ENCODE measurements at regions not wholly inside any gene's neighbourhood (a gene's known extent, or its start where the extent isn't known, plus 50 kb on each side); places are given as distances from the start of the nearest gene placed in this dataset.

GRCh38 chr9:17870722-17871121 lies 291.9 kb downstream of the SH3GL2 start:
- TF ChIP-seq ZNF184 (CRISPR knock-in tag; IDR thresholded peaks at IDR 0.05) (no peak), ZNF274 (IDR thresholded peaks at IDR 0.05; ENCODE audit: borderline replicate concordance, low read depth, low read length) (no peak), ESRRA (IDR thresholded peaks at IDR 0.05; ENCODE audit: borderline replicate concordance, low read depth) (no peak), KAT7 (CRISPR knock-in tag; IDR thresholded peaks at IDR 0.05; ENCODE audit: borderline replicate concordance) (no peak), MXI1 (IDR thresholded peaks at IDR 0.05; ENCODE audit: low read depth, low read length) (no peak), CHD1 (IDR thresholded peaks at IDR 0.05; ENCODE audit: low read length) (no peak), FOXM1 (IDR thresholded peaks at IDR 0.05; ENCODE audit: low read depth) (no peak), FOXM1 (CRISPR knock-in tag; IDR thresholded peaks at IDR 0.05; ENCODE audit: low read depth) (no peak), ETV5 (CRISPR knock-in tag; IDR thresholded peaks at IDR 0.05; ENCODE audit: low read depth) (no peak), CTCF (IDR thresholded peaks at IDR 0.05 in 2 of 3, conservative IDR thresholded peaks at IDR 0.05 in 1 of 3; ENCODE audit: insufficient read depth in 2 of 3, low read depth in 1 of 3, low read length in 3 of 3) (no peak)
- TF ChIP-seq, protein P1, sequence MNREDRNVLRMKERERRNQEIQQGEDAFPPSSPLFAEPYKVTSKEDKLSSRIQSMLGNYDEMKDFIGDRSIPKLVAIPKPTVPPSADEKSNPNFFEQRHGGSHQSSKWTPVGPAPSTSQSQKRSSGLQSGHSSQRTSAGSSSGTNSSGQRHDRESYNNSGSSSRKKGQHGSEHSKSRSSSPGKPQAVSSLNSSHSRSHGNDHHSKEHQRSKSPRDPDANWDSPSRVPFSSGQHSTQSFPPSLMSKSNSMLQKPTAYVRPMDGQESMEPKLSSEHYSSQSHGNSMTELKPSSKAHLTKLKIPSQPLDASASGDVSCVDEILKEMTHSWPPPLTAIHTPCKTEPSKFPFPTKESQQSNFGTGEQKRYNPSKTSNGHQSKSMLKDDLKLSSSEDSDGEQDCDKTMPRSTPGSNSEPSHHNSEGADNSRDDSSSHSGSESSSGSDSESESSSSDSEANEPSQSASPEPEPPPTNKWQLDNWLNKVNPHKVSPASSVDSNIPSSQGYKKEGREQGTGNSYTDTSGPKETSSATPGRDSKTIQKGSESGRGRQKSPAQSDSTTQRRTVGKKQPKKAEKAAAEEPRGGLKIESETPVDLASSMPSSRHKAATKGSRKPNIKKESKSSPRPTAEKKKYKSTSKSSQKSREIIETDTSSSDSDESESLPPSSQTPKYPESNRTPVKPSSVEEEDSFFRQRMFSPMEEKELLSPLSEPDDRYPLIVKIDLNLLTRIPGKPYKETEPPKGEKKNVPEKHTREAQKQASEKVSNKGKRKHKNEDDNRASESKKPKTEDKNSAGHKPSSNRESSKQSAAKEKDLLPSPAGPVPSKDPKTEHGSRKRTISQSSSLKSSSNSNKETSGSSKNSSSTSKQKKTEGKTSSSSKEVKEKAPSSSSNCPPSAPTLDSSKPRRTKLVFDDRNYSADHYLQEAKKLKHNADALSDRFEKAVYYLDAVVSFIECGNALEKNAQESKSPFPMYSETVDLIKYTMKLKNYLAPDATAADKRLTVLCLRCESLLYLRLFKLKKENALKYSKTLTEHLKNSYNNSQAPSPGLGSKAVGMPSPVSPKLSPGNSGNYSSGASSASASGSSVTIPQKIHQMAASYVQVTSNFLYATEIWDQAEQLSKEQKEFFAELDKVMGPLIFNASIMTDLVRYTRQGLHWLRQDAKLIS (CRISPR knock-in tag; IDR thresholded peaks at IDR 0.05), result no peak
- TF ChIP-seq, protein P2, sequence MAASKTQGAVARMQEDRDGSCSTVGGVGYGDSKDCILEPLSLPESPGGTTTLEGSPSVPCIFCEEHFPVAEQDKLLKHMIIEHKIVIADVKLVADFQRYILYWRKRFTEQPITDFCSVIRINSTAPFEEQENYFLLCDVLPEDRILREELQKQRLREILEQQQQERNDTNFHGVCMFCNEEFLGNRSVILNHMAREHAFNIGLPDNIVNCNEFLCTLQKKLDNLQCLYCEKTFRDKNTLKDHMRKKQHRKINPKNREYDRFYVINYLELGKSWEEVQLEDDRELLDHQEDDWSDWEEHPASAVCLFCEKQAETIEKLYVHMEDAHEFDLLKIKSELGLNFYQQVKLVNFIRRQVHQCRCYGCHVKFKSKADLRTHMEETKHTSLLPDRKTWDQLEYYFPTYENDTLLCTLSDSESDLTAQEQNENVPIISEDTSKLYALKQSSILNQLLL (CRISPR knock-in tag; IDR thresholded peaks at IDR 0.05; ENCODE audit: borderline replicate concordance), result no peak

Data from K562 (cell line).